HepG2 (cell line): ENCODE measurements at regions not wholly inside any gene's neighbourhood (a gene's known extent, or its start where the extent isn't known, plus 50 kb on each side); places are given as distances from the start of the nearest gene placed in this dataset.

Experiments
- ATAC-seq: fragments of 200-7000 bp; cut with Tn5 transposase; 3 replicates; pipeline ENCODE4 v1.9.1; 2020; ENCODE audit warnings: mild to moderate bottlenecking, moderate library complexity
- BruUV-seq: library from RNA; stranded (reverse); fragments of 400-500 nt; replicated peaks from 2 replicates; lab custom pipeline; 2021; lab: Mats Ljungman, UMichigan
- CTCF ChIA-PET: fragments of 300-600 bp; formaldehyde crosslinking; extraction: SDS; loops from one replicate; lab custom pipeline; 2021; ENCODE audit warnings: low total read pairs, inconsistent platforms, low intra/inter-chr PET ratio; lab: Yijun Ruan, JAX
- POLR2A ChIA-PET: fragments of 350-600 bp; sonication (Branson Sonifier 250); formaldehyde crosslinking; loops from one replicate; lab custom pipeline; 2020; ENCODE audit warnings: antibody characterized with exemption, inconsistent platforms; lab: Yijun Ruan, JAX
- DNase-seq: peaks from one replicate; pipeline ENCODE4 v3.0.0-alpha.2; 2015; ENCODE audit warnings: low spot score
- FAIRE-seq: peaks from 3 replicates; lab custom pipeline; 2011; peaks lifted over from hg19 to GRCh38; lab: Jason Lieb, UNC
- H2AFZ ChIP-seq: one replicate; pipeline ENCODE4 v1.6.1; 2011; ENCODE audit warnings: low read length, inconsistent platforms
- H3K27ac ChIP-seq: fragments of 300-600 bp; 3 replicates; pipeline ENCODE4 v1.8.0; 2011; ENCODE audit warnings: mixed run types, mild to moderate bottlenecking, mixed read lengths, low read length, inconsistent platforms; ENCODE audit not compliant: insufficient read depth; ENCODE audit errors: extremely low read length
- H3K27me3 ChIP-seq, 2 experiments: fragments of 200-600 bp in 1 of 2; 2 replicates in 1 of 2; 3 replicates in 1 of 2; pipeline versions ENCODE4 v1.6.0 to v1.8.0; 2011; ENCODE audit warnings: low read length in 2 of 2, mild to moderate bottlenecking in 2 of 2, moderate library complexity in 2 of 2, inconsistent platforms in 1 of 2; ENCODE audit not compliant: insufficient read depth in 2 of 2, control insufficient read depth in 1 of 2
- H3K36me3 ChIP-seq, 2 experiments: fragments of 200-600 bp in 1 of 2; replicated peaks in 1 of 2; 2 replicates in 1 of 2; 3 replicates in 1 of 2; pipeline versions ENCODE4 v1.5.1 to v1.8.0; 2011; ENCODE audit warnings: low read length in 2 of 2, inconsistent platforms in 1 of 2; ENCODE audit not compliant: insufficient read depth in 2 of 2, control insufficient read depth in 1 of 2
- H3K4me1 ChIP-seq: 2 replicates; pipeline ENCODE4 v1.5.1; 2012; ENCODE audit warnings: low read length, inconsistent platforms; ENCODE audit not compliant: insufficient read depth
- H3K4me2 ChIP-seq: 2 replicates; pipeline ENCODE4 v1.6.0; 2011; ENCODE audit warnings: low read depth, low read length, inconsistent platforms
- H3K4me3 ChIP-seq, 3 experiments: fragments of 200-600 bp in 1 of 3; sonication (generic), shearing (Covaris generic) in 1 of 3; replicated peaks in 1 of 3; 2 replicates each; pipeline ENCODE4 v1.5.1; 2011 to 2016; ENCODE audit warnings: low read length in 3 of 3, inconsistent platforms in 2 of 3, low read depth in 2 of 3, mild to moderate bottlenecking in 2 of 3, control low read depth in 1 of 3, mixed read lengths in 1 of 3; ENCODE audit not compliant: insufficient read depth in 1 of 3
- H3K79me2 ChIP-seq: one replicate; pipeline ENCODE4 v1.6.1; 2011; ENCODE audit warnings: low read length, inconsistent platforms; ENCODE audit not compliant: insufficient read depth
- H3K9ac ChIP-seq: 2 replicates; pipeline ENCODE4 v1.6.0; 2011; ENCODE audit warnings: mild to moderate bottlenecking, low read depth, low read length, inconsistent platforms; ENCODE audit not compliant: insufficient read depth
- H3K9me3 ChIP-seq: 2 replicates; pipeline ENCODE4 v1.5.1; 2012; ENCODE audit warnings: mild to moderate bottlenecking, low read length
- H4K20me1 ChIP-seq: 2 replicates; pipeline ENCODE4 v1.6.0; 2011; ENCODE audit warnings: inconsistent platforms, mild to moderate bottlenecking, low read length, moderate library complexity; ENCODE audit not compliant: insufficient read depth
- ATRX ChIP-seq: sonication (generic); formaldehyde crosslinking; IDR thresholded peaks from 2 replicates; pipeline ENCODE4 v1.4.0; 2020; ENCODE audit warnings: missing genetic modification reagents, borderline replicate concordance
- FOXK2 ChIP-seq: fragments of 450-650 bp; IDR thresholded peaks from 2 replicates; pipeline ENCODE4 v1.6.1; 2016
- HOXD1 ChIP-seq: sonication (generic); formaldehyde crosslinking; IDR thresholded peaks from 2 replicates; pipeline ENCODE4 v1.5.0; 2020; ENCODE audit warnings: missing genetic modification reagents
- JDP2 ChIP-seq: sonication (generic); formaldehyde crosslinking; IDR thresholded peaks from 2 replicates; pipeline ENCODE4 v1.8.1; 2022; ENCODE audit warnings: missing genetic modification reagents, borderline replicate concordance
- KAT7 ChIP-seq: IDR thresholded peaks from 2 replicates; pipeline ENCODE4 v1.6.1; 2018; ENCODE audit warnings: borderline replicate concordance, missing compliant biosample characterization
- PTBP1 ChIP-seq: fragments of 200-400 bp; formaldehyde crosslinking; IDR thresholded peaks from 2 replicates; pipeline ENCODE4 v1.6.1; 2018; ENCODE audit warnings: low read length, low read depth; ENCODE audit not compliant: poor library complexity, severe bottlenecking
- RBAK ChIP-seq: sonication (generic); formaldehyde crosslinking; IDR thresholded peaks from 2 replicates; pipeline ENCODE4 v1.5.1; 2020; ENCODE audit warnings: mild to moderate bottlenecking, missing genetic modification reagents
- RNF2 ChIP-seq: fragments of 450-650 bp; conservative IDR thresholded peaks from 2 replicates; pipeline ENCODE4 v1.6.1; 2016; ENCODE audit warnings: low read depth
- SIX1 ChIP-seq: sonication (generic); formaldehyde crosslinking; IDR thresholded peaks from 2 replicates; pipeline ENCODE4 v1.4.0; 2020; ENCODE audit warnings: missing genetic modification reagents, borderline replicate concordance
- ZNF160 ChIP-seq: sonication (generic); formaldehyde crosslinking; IDR thresholded peaks from 2 replicates; pipeline ENCODE4 v1.8.0; 2022; ENCODE audit warnings: mild to moderate bottlenecking, inconsistent platforms, missing genetic modification reagents
- ZNF589 ChIP-seq: sonication (generic); formaldehyde crosslinking; conservative IDR thresholded peaks from 2 replicates; pipeline ENCODE4 v1.8.0; 2022; ENCODE audit warnings: mild to moderate bottlenecking, moderate library complexity, missing genetic modification reagents
- ZNF879 ChIP-seq: sonication (generic); formaldehyde crosslinking; IDR thresholded peaks from 2 replicates; pipeline ENCODE4 v1.8.1; 2023; ENCODE audit warnings: missing genetic modification reagents
- WGBS: methylation state at CpG from one replicate; pipeline ENCODE4 v1.1.6; 2017; ENCODE audit warnings: low lambda C conversion rate; 5-methylcytosine and 5-hydroxymethylcytosine counted together
- in situ Hi-C: cut with HindIII; loops from 2 replicates; pipeline ENCODE4 v1.10.0; 2017; ENCODE audit warnings: low pct_unique_long_range_greater_than_20kb; ENCODE audit not compliant: extremely low pct_ligation_motif_present
- intact Hi-C: fragments of 100-400 bp; cut with micrococcal nuclease; formaldehyde crosslinking; loops from one replicate; pipeline ENCODE4 v1.10.0; 2022; ENCODE audit not compliant: unreplicated experiment
- TF ChIP-seq, protein P1 (sequence below): sonication (generic); formaldehyde crosslinking; IDR thresholded peaks from 2 replicates; pipeline ENCODE4 v1.4.0; 2020; ENCODE audit warnings: missing genetic modification reagents, borderline replicate concordance

DNA sequence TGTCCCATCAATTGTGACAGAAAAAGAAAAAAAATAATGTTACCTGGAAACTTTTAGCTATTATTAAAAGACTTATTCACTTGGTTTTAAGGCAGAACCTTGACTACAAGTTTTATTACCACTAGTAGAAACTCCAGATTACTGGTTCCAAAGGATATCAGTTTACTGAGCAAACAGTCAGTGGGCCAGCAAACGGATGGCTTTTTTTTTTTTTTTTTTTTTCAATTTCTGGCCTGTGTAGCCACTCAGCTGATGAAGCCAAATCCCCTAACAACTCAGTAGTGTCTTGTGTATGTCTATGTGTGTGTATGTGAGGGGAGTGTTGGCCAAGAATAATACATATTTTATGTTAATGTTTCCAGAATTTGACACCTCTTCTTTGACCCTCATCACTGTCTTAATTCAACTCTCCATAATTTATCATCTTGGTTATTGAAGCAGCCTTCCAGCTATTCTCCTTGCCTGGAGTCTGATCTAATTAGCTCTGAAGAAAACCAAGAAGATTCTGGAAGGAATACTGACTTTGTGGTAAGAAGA, 724.9 kb downstream of the NSUN3 start:
- no peak overlapping the region for H3K27ac ChIP-seq
- H3K4me3 ChIP-seq, result no peak overlapping the region
- no peak overlapping the region for H3K4me2 ChIP-seq
- in situ Hi-C loops (no loop called here), intact Hi-C loops (no loop called here)
- ChIA-PET POLR2A (no interaction called here), CTCF (no interaction called here)
- no peaks in the 10 kb centered on the region for H3K27me3 ChIP-seq
- no peaks in the 10 kb centered on the region for H3K36me3 ChIP-seq
- H3K9ac ChIP-seq, result no peak overlapping the region
- FAIRE-seq, result no peak
- no peak for DNase-seq
- no peak for ATAC-seq
- TF ChIP-seq SIX1 (CRISPR knock-in tag) (peak; percentile 51; the same call in 1 of the 2 replicates), KAT7 (no peak), ATRX (CRISPR knock-in tag) (no peak)
- no peak overlapping the region for H2AFZ ChIP-seq
- H3K9me3 ChIP-seq, result no peaks in the 10 kb centered on the region
- no peaks in the 10 kb centered on the region for H3K4me1 ChIP-seq
- no peaks in the 10 kb centered on the region for H3K79me2 ChIP-seq
- WGBS, result 3% methylated on average over 1 of the region's 1 CpG
- no peaks in the 10 kb centered on the region for H4K20me1 ChIP-seq
- no TSS peak for BruUV-seq

DNA sequence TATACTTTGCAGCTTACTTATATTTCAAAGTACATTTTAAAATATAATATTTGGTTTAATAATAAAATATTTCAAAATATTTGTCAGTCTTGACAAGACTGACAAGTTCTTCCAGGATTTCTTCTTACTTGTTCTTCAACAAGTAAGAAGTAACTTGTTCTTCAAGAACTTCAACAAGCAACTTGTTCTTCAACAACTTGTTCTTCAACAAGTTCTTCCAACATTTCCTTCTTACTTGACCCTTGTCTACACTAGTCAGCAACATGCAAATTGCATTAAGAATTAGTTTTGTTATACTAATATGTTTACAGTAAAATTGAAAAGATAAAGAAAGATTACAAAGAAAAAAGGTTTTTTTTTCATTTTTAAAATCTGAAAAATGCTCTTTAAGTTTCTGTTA, 731.7 kb downstream of the NSUN3 start:
- Histone ChIP-seq H3K4me2 (no peak overlapping the region), H3K27ac (no peak overlapping the region), H3K79me2 (no peaks in the 10 kb centered on the region), H3K36me3 (no peaks in the 10 kb centered on the region), H3K4me3 (no peak overlapping the region), H4K20me1 (no peaks in the 10 kb centered on the region), H3K9me3 (no peaks in the 10 kb centered on the region), H2AFZ (no peak overlapping the region), H3K27me3 (no peaks in the 10 kb centered on the region), H3K9ac (no peak overlapping the region), H3K4me1 (no peaks in the 10 kb centered on the region)
- ChIA-PET POLR2A (no interaction called here), CTCF (no interaction called here)
- TF ChIP-seq HOXD1 (CRISPR knock-in tag) (no peak), PTBP1 (no peak), ZNF160 (CRISPR knock-in tag) (no peak), RNF2 (no peak), JDP2 (CRISPR knock-in tag) (no peak), FOXK2 (no peak), RBAK (CRISPR knock-in tag) (no peak), ZNF879 (CRISPR knock-in tag) (no peak), ZNF589 (CRISPR knock-in tag) (no peak)
- TF ChIP-seq, protein P1, sequence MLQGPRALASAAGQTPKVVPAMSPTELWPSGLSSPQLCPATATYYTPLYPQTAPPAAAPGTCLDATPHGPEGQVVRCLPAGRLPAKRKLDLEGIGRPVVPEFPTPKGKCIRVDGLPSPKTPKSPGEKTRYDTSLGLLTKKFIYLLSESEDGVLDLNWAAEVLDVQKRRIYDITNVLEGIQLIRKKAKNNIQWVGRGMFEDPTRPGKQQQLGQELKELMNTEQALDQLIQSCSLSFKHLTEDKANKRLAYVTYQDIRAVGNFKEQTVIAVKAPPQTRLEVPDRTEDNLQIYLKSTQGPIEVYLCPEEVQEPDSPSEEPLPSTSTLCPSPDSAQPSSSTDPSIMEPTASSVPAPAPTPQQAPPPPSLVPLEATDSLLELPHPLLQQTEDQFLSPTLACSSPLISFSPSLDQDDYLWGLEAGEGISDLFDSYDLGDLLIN (CRISPR knock-in tag), result no peak
- intact Hi-C loops (no loop called here), in situ Hi-C loops (no loop called here)
- DNase-seq (no peak), FAIRE-seq (no peak), ATAC-seq (no peak)
- no TSS peak for BruUV-seq
